ENCODE measurements at regions not wholly inside any gene's neighbourhood (a gene's known extent, or its start where the extent isn't known, plus 50 kb on each side); places are given as distances from the start of the nearest gene placed in this dataset.

GRCh38 chr12:127144770-127145169, 1122.2 kb upstream of the TMEM132C start:
- TF ChIP-seq, protein P1, sequence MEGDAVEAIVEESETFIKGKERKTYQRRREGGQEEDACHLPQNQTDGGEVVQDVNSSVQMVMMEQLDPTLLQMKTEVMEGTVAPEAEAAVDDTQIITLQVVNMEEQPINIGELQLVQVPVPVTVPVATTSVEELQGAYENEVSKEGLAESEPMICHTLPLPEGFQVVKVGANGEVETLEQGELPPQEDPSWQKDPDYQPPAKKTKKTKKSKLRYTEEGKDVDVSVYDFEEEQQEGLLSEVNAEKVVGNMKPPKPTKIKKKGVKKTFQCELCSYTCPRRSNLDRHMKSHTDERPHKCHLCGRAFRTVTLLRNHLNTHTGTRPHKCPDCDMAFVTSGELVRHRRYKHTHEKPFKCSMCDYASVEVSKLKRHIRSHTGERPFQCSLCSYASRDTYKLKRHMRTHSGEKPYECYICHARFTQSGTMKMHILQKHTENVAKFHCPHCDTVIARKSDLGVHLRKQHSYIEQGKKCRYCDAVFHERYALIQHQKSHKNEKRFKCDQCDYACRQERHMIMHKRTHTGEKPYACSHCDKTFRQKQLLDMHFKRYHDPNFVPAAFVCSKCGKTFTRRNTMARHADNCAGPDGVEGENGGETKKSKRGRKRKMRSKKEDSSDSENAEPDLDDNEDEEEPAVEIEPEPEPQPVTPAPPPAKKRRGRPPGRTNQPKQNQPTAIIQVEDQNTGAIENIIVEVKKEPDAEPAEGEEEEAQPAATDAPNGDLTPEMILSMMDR (IDR thresholded peaks at IDR 0.05; ENCODE audit: insufficient read depth, low read length, poor library complexity, severe bottlenecking), result no peak
- TF ChIP-seq EZH2phosphoT487 (conservative IDR thresholded peaks at IDR 0.05; ENCODE audit: low read length), result no peak
- Histone ChIP-seq H3K27me3 (ENCODE audit: low read length) (no peaks in the 10 kb centered on the region), H3K4me2 (ENCODE audit: low read depth, low read length, poor library complexity, severe bottlenecking) (no peak overlapping the region), H3K36me3 (ENCODE audit: low read length) (no peaks in the 10 kb centered on the region), H3K9ac (ENCODE audit: low read length) (no peak overlapping the region), H3K27ac (ENCODE audit: low read depth, low read length) (no peak overlapping the region), H3F3A (ENCODE audit: insufficient read depth) (no peaks in the 10 kb centered on the region), H3K9me3 (ENCODE audit: insufficient read depth, low read length) (no peaks in the 10 kb centered on the region), H3K79me2 (ENCODE audit: insufficient read depth, low read length) (no peaks in the 10 kb centered on the region), H3K9me2 (replicated peaks; ENCODE audit: insufficient read depth, low read length) (no peaks in the 10 kb centered on the region), H4K20me1 (ENCODE audit: low read depth, low read length) (no peaks in the 10 kb centered on the region), H3K4me3 (ENCODE audit: insufficient read depth, low read length, poor library complexity, severe bottlenecking) (no peak overlapping the region), H2AFZ (ENCODE audit: low read depth, low read length, severe bottlenecking) (no peak overlapping the region)

DNA sequence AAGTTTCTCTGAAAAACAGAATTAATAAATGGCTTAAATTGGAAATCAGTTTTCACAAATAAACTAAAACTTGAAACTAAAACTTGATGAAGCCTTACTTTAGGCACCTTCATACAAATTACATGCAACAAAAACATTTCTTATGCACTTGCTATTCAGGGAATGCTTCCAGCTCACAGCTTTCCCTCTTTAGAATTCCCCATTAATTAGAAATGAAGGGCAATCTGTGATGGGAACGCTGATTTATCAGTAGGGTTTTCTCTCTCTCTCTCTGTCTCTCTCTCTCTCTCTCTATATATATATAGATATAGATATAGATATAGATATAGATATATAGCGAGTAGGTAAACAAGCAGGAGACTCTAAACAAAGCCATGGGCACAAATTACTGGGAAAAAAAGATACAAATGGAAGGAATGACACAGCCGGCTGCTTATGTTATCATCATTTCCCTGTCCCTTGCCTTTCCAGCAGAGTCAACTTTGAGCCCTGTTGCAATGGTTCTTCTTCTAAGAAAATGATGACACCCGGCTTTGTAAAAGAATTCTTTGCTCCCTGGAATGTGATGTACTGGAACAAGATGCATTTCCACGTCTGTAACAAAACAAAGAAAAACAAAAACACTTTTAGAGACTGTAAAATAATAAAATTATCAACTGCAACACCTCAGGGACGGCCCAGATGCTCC, 1121.6 kb upstream of the TMEM132C start:
- Histone ChIP-seq H3F3A (ENCODE audit: insufficient read depth) (no peaks in the 10 kb centered on the region), H3K4me2 (ENCODE audit: low read depth, low read length, poor library complexity, severe bottlenecking) (no peak overlapping the region), H2AFZ (ENCODE audit: low read depth, low read length, severe bottlenecking) (no peak overlapping the region), H3K9ac (ENCODE audit: low read length) (no peak overlapping the region), H3K9me3 (ENCODE audit: insufficient read depth, low read length) (no peaks in the 10 kb centered on the region), H3K4me3 (ENCODE audit: insufficient read depth, low read length, poor library complexity, severe bottlenecking) (no peak overlapping the region), H3K27me3 (ENCODE audit: low read length) (no peaks in the 10 kb centered on the region), H4K20me1 (ENCODE audit: low read depth, low read length) (no peaks in the 10 kb centered on the region), H3K36me3 (ENCODE audit: low read length) (no peaks in the 10 kb centered on the region), H3K9me2 (replicated peaks; ENCODE audit: insufficient read depth, low read length) (no peaks in the 10 kb centered on the region), H3K27ac (ENCODE audit: low read depth, low read length) (no peak overlapping the region), H3K79me2 (ENCODE audit: insufficient read depth, low read length) (no peaks in the 10 kb centered on the region)
- TF ChIP-seq EZH2phosphoT487 (conservative IDR thresholded peaks at IDR 0.05; ENCODE audit: low read length), result no peak
- TF ChIP-seq, protein P1 (IDR thresholded peaks at IDR 0.05; ENCODE audit: insufficient read depth, low read length, poor library complexity, severe bottlenecking), result no peak

GRCh38 chr12:127145929-127146789, 1120.8 kb upstream of the TMEM132C start:
- no peaks in the 10 kb centered on the region for H3K9me2 ChIP-seq (replicated peaks; ENCODE audit: insufficient read depth, low read length)
- H3K27ac ChIP-seq (ENCODE audit: low read depth, low read length), result no peak overlapping the region
- H3K27me3 ChIP-seq (ENCODE audit: low read length), result no peaks in the 10 kb centered on the region
- no peak overlapping the region for H2AFZ ChIP-seq (ENCODE audit: low read depth, low read length, severe bottlenecking)
- H3K36me3 ChIP-seq (ENCODE audit: low read length), result no peaks in the 10 kb centered on the region
- H3F3A ChIP-seq (ENCODE audit: insufficient read depth), result no peaks in the 10 kb centered on the region
- TF ChIP-seq, protein P1 (IDR thresholded peaks at IDR 0.05; ENCODE audit: insufficient read depth, low read length, poor library complexity, severe bottlenecking), result no peak
- no peak for TF ChIP-seq EZH2phosphoT487 (conservative IDR thresholded peaks at IDR 0.05; ENCODE audit: low read length)
- H3K4me2 ChIP-seq (ENCODE audit: low read depth, low read length, poor library complexity, severe bottlenecking), result no peak overlapping the region
- no peaks in the 10 kb centered on the region for H3K9me3 ChIP-seq (ENCODE audit: insufficient read depth, low read length)
- no peaks in the 10 kb centered on the region for H3K79me2 ChIP-seq (ENCODE audit: insufficient read depth, low read length)
- no peak overlapping the region for H3K9ac ChIP-seq (ENCODE audit: low read length)
- no peaks in the 10 kb centered on the region for H4K20me1 ChIP-seq (ENCODE audit: low read depth, low read length)
- no peak overlapping the region for H3K4me3 ChIP-seq (ENCODE audit: insufficient read depth, low read length, poor library complexity, severe bottlenecking)
